Transverse colon (tissue), 3 donors: ENCODE measurements at regions not wholly inside any gene's neighbourhood (a gene's known extent, or its start where the extent isn't known, plus 50 kb on each side); places are given as distances from the start of the nearest gene placed in this dataset.
"Not testable (repeated sequence)": the region's sequence is repeated elsewhere in the genome, so short reads cannot be mapped to it uniquely, and the experiment has no call there.

Experiments used
- EP300 ChIP-seq: sonication (generic); formaldehyde crosslinking; IDR thresholded peaks from one replicate; pipeline ENCODE4 v1.6.1; 2017; ENCODE audit warnings: antibody characterized with exemption, low read depth
- POLR2A ChIP-seq: fragments of 450-650 bp; IDR thresholded peaks from one replicate; pipeline ENCODE4 v1.6.1; 2016; ENCODE audit warnings: antibody characterized with exemption, mild to moderate bottlenecking, moderate library complexity
- TF ChIP-seq, protein P1 (sequence below), 5 experiments: fragments of 200-600 bp in 3 of 5; fragments of 450-650 bp in 2 of 5; sonication (generic) in 3 of 5; IDR thresholded peaks; 1 replicate in 2 of 5; 2 replicates in 3 of 5; pipeline ENCODE4 v1.5.1; 2016 to 2017; ENCODE audit warnings: antibody characterized with exemption in 5 of 5, inconsistent platforms in 3 of 5, mild to moderate bottlenecking in 2 of 5, moderate library complexity in 1 of 5

DNA sequence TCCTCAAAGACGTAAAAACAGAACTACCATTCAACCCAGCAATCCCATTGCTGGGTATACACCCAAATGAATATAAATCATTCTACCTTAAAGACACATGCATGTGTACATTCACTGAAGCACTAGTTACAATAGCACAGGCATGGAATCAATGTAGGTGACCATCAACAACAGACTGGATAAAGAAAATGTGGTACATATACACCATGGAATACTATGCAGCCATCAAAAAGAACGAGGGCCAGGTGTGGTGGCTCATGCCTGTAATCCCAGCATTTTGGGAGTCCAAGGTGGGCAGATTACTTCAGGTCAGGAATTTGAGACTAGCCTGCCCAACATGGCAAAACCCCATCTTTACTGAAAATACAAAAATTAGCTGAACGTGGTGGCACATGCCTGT lies 121.9 kb upstream of the LSM14A start:
- TF ChIP-seq, protein P1, sequence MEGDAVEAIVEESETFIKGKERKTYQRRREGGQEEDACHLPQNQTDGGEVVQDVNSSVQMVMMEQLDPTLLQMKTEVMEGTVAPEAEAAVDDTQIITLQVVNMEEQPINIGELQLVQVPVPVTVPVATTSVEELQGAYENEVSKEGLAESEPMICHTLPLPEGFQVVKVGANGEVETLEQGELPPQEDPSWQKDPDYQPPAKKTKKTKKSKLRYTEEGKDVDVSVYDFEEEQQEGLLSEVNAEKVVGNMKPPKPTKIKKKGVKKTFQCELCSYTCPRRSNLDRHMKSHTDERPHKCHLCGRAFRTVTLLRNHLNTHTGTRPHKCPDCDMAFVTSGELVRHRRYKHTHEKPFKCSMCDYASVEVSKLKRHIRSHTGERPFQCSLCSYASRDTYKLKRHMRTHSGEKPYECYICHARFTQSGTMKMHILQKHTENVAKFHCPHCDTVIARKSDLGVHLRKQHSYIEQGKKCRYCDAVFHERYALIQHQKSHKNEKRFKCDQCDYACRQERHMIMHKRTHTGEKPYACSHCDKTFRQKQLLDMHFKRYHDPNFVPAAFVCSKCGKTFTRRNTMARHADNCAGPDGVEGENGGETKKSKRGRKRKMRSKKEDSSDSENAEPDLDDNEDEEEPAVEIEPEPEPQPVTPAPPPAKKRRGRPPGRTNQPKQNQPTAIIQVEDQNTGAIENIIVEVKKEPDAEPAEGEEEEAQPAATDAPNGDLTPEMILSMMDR (IDR thresholded peaks at IDR 0.05) = not testable (repeated sequence)
- not testable (repeated sequence) for TF ChIP-seq EP300, POLR2A
